ENCODE measurements at regions not wholly inside any gene's neighbourhood (a gene's known extent, or its start where the extent isn't known, plus 50 kb on each side); places are given as distances from the start of the nearest gene placed in this dataset.

DNA sequence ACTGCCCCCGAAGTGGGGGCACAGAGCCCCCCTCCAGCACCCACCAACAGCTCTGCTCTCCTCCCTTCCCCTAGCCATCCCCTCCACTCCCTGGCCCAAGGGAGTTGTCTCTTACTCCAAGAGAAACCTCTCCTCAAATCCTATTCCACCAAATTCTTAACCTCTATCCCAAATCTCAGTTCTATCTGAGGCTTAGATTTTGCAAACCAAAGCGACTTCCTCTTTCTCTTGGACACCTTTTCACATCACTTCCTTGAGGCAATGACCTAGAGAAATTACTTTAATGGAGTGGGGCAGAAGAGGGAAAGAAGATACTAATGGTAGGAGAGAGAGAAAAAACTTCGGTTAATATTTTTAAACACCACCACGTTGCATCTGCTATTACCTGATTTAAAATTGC lies 167.2 kb downstream of the SS18 start:
- no peaks in the 10 kb centered on the region for H3K9me3 ChIP-seq
- 93 to 96% (median 93%) methylated on average over 4 of the region's 4 CpGs for WGBS, 3 donors
- no peaks in the 10 kb centered on the region for H3K36me3 ChIP-seq
- H3K27ac ChIP-seq = no peak overlapping the region
- H3K4me3 ChIP-seq = no peak overlapping the region
- DNase-seq = no peak
- TF ChIP-seq POLR2A (IDR thresholded peaks at IDR 0.05) (no peak), EP300 (IDR thresholded peaks at IDR 0.05) (no peak)
- TF ChIP-seq, protein P1, sequence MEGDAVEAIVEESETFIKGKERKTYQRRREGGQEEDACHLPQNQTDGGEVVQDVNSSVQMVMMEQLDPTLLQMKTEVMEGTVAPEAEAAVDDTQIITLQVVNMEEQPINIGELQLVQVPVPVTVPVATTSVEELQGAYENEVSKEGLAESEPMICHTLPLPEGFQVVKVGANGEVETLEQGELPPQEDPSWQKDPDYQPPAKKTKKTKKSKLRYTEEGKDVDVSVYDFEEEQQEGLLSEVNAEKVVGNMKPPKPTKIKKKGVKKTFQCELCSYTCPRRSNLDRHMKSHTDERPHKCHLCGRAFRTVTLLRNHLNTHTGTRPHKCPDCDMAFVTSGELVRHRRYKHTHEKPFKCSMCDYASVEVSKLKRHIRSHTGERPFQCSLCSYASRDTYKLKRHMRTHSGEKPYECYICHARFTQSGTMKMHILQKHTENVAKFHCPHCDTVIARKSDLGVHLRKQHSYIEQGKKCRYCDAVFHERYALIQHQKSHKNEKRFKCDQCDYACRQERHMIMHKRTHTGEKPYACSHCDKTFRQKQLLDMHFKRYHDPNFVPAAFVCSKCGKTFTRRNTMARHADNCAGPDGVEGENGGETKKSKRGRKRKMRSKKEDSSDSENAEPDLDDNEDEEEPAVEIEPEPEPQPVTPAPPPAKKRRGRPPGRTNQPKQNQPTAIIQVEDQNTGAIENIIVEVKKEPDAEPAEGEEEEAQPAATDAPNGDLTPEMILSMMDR (IDR thresholded peaks at IDR 0.05) = no peak
- peaks cover 2% of the 10 kb centered on the region for H3K4me1 ChIP-seq (ENCODE audit: insufficient read depth)
- H3K27me3 ChIP-seq = no peaks in the 10 kb centered on the region
- intact Hi-C loops (cut with DNase I) = loop anchor here in 1 of 4 donors (5.0 kb wide), 1 partner anchor 1601 kb away; no protein-coding TSS in a partner anchor

DNA sequence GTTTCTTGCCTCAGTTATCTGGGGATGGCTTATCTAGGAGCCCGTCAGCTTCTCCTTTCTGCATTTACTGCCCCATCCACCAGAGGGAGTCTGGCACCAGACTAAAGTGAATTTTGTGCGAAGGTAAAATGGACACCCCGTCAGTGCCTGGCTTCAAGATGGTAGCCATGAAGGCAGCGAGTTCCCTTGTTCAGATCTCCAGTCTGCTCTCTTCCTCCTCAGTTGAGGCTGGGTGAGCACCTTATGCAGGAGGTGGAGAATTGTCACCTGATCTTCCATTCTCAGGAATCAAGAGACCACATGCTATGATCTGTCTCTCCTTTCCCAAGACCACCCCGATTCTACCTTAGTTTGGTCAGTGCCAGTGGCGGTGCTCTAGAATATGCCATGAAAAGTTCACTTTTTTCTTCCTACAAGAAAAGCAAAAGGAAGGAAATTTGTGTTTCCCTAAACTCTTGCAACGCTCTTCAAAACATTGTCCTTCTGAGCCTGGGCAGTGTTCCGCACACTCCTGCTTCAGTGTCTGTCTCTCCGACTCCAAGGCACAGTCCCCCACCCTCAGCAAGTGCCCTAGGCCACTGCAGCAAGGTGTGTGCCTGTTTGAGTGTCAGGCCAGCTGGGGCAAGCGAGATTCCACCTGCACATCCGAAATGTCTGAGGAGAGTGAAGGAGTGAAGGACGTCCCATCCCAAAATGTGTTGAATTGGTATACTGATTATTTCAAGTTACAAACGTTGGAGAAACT lies 168.6 kb downstream of the SS18 start:
- WGBS, 3 donors = 89 to 92% (median 90%) methylated on average over 13 of the region's 13 CpGs
- DNase-seq = no peak
- H3K36me3 ChIP-seq = no peaks in the 10 kb centered on the region
- peaks cover 2% of the 10 kb centered on the region for H3K4me1 ChIP-seq (ENCODE audit: insufficient read depth)
- no peak overlapping the region for H3K27ac ChIP-seq
- H3K9me3 ChIP-seq = no peaks in the 10 kb centered on the region
- intact Hi-C loops (cut with DNase I) = loop anchor here in 1 of 4 donors (5.0 kb wide), 1 partner anchor 1600 kb away; no protein-coding TSS in a partner anchor
- TF ChIP-seq EP300 (IDR thresholded peaks at IDR 0.05) = no peak
- TF ChIP-seq, protein P1 (IDR thresholded peaks at IDR 0.05) = no peak
- no peak for TF ChIP-seq POLR2A (IDR thresholded peaks at IDR 0.05)
- H3K27me3 ChIP-seq = no peaks in the 10 kb centered on the region
- no peak overlapping the region for H3K4me3 ChIP-seq

- Histone ChIP-seq H3K36me3 (no peaks in the 10 kb centered on the region), H3K27me3 (no peaks in the 10 kb centered on the region), H3K4me1 (ENCODE audit: insufficient read depth) (peaks cover 2% of the 10 kb centered on the region), H3K4me3 (no peak overlapping the region), H3K9me3 (no peaks in the 10 kb centered on the region), H3K27ac (no peak overlapping the region)
- intact Hi-C loops (cut with DNase I) = no loop called here
- no peak for DNase-seq
- TF ChIP-seq, protein P1 (IDR thresholded peaks at IDR 0.05) = no peak
- TF ChIP-seq EP300 (IDR thresholded peaks at IDR 0.05) (no peak), POLR2A (IDR thresholded peaks at IDR 0.05) (no peak)
- 89 to 93% (median 93%) methylated on average over 4 of the region's 4 CpGs for WGBS, 3 donors
These were observed 174.5 kb downstream of the SS18 start for GRCh38 chr18:25915907-25916306.

GRCh38 chr18:25898965-25899364 lies 191.4 kb downstream of the SS18 start:
- H3K4me3 ChIP-seq = no peak overlapping the region
- H3K27me3 ChIP-seq = no peaks in the 10 kb centered on the region
- WGBS, 3 donors = 48 to 56% (median 54%) methylated on average over 2 of the region's 2 CpGs
- H3K9me3 ChIP-seq = no peaks in the 10 kb centered on the region
- no peak for DNase-seq
- H3K27ac ChIP-seq = no peak overlapping the region
- H3K4me1 ChIP-seq (ENCODE audit: insufficient read depth) = no peaks in the 10 kb centered on the region
- intact Hi-C loops (cut with DNase I) = loop anchor here in 1 of 4 donors (10.0 kb wide), 1 partner anchor 1024 kb away; no protein-coding TSS in a partner anchor
- TF ChIP-seq, protein P1 (IDR thresholded peaks at IDR 0.05) = no peak
- no peaks in the 10 kb centered on the region for H3K36me3 ChIP-seq

Data from ovary (tissue), 7 donors.